NCI-H1105 treated with DMSO at 0.1 percent for 48 hours (cell line): ENCODE measurements at regions not wholly inside any gene's neighbourhood (a gene's known extent, or its start where the extent isn't known, plus 50 kb on each side); places are given as distances from the start of the nearest gene placed in this dataset.
"Not testable (repeated sequence)": the region's sequence is repeated elsewhere in the genome, so short reads cannot be mapped to it uniquely, and the experiment has no call there.

Experiments used
- DNase-seq: peaks from one replicate; lab custom pipeline; 2025; lab: John Stamatoyannopoulos, UW

GRCh38 chr3:106317141-106318055 is 448.6 kb upstream of the CBLB start:
- no peak for DNase-seq

DNA sequence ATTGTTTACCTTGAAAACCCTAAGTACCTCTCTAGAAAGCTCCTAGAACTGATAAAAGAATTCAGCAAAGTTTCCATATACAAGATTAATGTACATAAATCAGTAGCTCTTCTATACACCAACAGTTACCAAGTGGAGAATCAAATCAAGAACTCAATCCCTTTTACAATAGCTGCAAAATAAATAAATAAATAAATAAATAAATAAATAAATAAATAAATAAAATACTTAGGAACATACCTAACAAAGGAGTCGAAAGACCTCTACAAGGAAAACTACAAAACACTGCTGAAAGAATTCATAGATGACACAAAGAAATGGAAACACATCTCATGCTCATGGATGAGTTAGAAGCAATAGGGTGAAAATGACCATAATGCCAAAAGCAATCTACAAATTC is 452.6 kb upstream of the CBLB start:
- DNase-seq = not testable (repeated sequence)

DNA sequence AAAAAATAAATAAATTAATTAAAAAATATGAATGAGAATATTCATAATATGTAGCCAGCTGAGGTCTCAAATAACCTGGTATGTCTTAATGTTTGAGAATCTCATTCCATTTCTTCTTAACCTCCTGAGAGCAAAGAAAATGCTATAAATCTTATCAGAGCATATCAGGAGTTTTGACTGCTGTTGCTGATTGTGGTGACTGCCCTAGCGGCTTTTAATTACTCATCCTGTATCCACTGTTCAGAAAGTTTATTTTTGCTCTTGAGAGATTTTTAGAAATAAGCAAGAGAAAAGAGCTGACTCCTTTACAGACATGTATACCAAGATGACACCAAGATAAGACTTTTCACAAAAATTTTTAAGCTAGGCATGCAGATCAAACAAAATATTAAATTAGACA is 454.8 kb upstream of the CBLB start:
- DNase-seq = no peak

DNA sequence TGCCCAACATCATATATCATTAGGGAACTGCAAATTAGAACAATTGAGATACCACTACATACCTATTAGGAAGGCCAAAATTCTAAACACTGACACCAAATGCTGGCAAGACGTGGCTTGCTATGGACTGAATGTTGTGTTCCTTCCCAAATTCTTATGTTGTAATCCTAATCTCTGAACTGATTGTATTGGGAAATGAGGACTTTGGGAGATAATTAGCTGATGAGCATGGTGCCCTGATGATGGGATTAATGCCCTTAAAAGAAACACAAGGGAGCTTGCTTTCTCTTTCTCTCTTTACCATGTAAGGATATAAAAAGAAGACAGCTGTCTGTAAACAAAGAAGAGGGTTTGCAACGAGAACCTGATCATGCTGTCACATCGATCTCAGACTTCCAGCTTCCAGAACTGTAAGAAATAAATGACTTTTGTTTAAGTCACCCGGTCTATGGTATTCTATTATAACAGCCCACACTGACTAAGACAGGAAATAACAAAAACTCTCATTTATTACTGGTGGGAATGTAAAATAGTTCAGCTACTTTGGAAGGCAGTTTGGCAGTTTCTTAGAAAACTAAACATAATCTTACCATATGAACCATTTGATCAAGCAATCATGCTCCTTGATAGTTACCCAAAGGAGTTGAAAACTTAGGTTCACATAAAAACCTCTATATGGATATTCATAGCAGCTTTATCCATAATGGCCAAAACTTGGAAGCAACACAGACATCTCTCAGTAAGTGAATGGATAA is 458.3 kb upstream of the CBLB start:
- no peak for DNase-seq

GRCh38 chr3:106327696-106328025 is 458.8 kb upstream of the CBLB start:
- DNase-seq = no peak

GRCh38 chr3:106328224-106328623 is 459.4 kb upstream of the CBLB start:
- no peak for DNase-seq

DNA sequence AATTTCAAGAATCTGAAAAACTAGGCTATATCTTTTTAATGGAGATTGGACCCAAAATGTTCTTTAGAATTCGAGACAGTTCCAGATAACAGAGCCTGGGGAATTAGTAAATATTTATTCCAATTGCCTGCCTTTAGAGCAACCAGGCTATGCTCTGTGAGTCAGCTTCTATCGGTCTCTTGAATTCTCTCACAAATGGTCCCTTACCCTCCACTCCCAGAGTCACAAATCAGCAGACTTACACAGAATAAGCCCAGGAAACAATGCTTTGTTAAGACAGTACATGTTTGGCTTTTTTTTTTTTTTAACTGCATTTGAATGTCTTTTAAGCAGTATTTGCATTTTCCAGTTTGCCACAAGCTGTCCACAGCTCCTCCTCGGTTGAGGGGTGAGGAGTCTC is 460.7 kb upstream of the CBLB start:
- no peak for DNase-seq

DNA sequence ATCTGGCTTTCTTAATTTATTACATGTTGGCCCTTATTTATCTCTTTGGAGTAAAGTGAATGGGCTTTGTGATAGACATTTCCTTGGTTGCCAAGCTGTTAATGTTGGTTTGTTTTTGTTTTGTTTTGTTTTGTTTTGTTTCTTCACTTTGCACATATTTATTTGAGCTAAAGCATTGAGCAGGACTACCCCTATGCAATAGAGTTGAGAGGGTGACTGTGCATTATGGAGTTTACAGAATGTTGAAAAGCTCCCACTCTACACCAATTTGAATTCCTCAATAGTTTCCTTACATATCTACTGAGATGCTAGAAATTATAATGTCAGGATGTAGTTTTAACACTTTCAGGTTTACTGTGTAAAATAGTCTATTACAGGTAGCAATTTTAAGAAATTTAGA is 462.8 kb upstream of the CBLB start:
- DNase-seq = no peak

- DNase-seq = no peak
Observed at GRCh38 chr3:106332129-106332528, 463.3 kb upstream of the CBLB start.

- no peak for DNase-seq
Observed at GRCh38 chr3:106332884-106333283, 464.1 kb upstream of the CBLB start.

DNA sequence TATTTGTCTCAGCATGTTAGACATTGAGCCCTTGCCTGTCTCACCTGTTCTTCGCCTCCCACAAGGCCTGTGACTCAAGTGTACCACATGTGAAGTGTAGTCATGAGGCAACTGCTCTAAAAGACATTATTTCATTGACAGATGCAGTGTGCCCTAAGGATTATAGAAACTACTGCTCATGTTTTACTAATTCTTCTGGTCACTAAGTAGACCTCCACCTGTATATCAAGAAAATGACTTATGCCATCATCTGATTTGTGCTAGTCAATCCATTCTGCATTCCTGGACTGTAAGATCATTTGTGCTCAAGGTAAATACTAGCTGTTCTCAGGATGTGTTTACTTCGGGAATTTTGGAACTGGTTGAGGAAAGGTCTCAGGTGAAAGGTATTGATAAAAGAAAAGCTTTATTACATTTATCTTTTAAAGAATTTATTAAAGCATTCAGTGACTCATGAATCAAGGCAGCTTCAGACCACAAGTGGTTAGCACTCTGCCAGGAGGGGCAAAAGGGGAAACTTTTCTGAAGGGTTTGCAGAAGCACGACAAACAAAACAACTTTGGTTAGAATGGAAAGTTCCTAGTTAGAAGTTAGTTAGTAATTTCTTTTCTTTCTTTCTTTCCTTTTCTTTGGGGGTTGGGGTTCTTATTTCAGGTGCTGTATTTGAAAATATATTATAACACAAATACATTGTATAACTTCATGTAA is 465.3 kb upstream of the CBLB start:
- DNase-seq = no peak

GRCh38 chr3:106336619-106337018 is 467.8 kb upstream of the CBLB start:
- no peak for DNase-seq

DNA sequence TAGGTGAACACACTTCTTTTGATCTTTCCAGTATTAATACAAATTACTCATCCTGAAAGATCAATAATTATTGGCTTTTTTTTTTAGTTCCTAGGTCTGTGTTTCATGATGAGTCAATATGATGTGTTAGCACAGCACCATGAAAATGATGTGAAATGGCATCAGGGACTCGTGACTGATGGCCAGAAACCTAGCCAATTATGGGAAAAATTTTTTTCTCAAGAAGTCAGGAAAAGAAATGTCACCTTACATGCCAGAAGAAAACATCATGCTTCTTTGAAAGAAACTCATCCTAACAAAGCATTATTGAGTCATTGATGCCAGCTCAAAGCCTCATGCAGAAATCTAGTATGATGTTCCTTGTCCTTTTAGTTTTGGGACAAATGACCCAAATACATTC is 468.3 kb upstream of the CBLB start:
- no peak for DNase-seq

DNA sequence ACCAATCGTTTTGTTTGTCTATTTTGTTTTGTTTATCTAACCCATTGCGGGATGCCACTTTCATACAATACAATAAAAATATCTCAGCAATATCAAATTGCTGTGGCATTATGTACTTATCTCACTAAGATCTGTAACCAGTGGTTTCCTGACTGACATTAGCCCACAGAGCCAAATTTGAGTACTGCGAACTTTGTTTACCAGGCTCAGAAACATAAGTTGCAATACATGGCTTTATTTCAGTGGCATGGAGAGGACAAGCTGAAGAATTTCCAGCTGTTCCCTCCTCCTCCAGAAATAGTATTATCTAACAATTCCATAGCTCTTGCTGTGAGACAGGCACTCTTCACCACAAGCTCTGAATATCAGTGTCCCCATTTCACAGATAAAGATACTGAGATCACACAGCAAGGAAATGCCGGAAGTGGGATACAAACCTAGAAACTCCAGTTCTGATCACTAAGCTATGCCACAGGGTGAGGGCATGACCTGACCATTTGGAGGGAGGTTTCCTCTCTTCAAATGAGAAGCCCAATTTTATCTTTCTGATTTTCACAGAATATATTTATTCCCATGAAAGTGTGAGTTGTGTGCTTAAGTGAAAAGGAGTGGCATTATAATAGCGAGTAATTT is 469.9 kb upstream of the CBLB start:
- no peak for DNase-seq

DNA sequence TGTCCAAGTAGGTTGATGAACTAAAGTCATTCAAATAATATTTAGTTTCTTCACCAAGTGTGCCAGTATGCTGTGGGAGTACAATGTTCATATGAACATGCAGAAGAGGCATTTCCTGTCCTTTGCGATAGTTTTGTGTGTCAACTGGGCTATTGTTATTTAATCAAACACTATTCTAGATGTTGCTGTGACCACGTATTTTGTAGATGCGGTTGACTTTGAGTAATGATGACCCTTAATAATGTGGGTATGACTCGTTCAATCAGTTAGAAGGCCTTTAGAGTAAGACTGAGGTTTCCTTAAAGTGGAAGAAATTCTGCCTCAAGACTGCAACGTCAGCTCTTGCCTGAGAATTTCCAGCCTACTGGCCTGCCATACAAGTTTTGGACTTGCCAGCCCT is 470.7 kb upstream of the CBLB start:
- DNase-seq = no peak

GRCh38 chr3:106341087-106341486 is 472.3 kb upstream of the CBLB start:
- no peak for DNase-seq

- DNase-seq = no peak
Observed at GRCh38 chr3:106341586-106342162, 472.9 kb upstream of the CBLB start.

DNA sequence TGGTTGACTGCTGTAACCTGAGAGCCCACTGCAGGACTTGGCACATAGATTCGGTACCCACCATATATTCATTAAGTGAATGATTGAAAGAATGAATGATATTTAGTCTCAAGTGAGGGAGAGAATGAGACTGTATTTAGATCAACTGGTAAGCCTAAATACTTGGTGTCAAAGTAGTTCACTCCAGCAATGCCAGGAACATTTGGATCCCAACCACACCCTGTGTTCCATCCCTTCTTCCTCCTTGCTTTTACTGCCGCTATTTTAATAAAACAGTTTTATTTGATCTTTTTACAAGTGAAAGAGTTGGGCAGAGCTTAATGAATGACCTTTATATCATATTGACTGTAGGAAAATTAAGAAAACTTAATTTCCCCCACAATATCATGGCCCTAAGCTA is 473.6 kb upstream of the CBLB start:
- no peak for DNase-seq

DNA sequence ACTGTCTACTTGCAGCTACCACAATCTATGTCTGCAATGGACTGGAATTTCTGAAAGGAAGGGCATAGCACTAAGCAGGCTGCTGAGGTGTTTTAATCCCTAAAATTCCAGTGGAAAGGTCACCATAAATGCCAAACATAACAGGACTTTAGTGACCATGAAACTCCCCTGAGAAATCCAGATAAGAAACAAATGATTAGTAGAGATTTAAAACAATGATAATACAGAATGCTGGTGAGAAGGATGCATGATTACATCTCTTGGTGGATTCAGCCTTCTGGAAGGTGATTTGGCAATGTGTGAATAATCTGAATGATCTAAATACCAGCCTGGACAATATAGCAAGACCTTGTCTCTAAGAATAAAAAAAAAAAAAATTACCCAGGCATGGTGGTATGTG is 475.0 kb upstream of the CBLB start:
- no peak for DNase-seq

DNA sequence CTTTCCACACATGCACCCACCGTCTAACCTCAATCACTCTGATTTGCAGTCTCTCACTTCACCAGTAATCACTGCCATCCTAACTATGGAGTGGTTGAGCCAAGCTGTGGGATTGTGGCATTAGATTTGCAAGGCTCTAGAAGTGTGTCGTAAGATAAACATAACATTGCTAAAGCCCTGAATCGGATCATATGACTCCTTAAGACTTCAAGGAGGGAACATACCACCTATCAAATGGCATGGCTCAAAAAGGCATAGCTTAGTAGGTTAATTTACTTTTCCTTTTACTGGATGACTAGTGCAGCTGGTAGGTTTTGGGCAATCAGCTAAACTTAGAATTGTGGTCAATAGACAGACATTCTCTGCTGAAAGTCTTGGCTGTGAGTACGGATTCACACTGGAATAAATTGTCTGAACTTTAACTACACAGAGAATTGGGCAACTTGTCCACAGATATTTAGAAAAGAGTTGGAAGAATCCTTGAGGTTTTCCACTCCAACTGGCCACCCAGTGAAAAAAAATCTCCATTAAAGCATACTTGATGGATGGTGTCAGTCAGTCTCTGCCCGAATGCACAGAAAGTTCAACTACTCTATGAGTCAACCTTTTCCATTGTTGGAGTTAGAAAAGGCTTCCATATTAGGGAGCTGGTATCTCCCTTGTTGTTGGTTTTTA is 476.7 kb upstream of the CBLB start:
- DNase-seq = no peak

DNA sequence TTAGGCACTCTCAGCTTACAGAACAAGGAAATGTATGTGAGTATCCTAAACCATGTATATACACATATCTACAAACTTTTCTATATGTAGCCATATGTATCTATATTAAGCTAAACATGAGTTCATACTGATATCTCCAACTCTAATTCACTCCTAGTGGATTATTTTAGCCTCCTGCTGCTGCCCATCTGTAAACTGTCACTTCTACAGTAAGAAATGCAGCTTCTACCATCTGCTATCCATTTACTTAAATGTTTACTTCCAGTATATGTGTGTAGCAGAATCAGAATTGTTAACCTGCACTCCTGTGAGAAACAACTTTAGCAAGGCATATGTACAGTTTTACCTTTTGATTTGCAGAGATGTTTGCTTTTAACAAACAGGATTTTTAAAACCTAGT is 478.5 kb upstream of the CBLB start:
- no peak for DNase-seq
